Karpas-422 (cell line): ENCODE measurements at regions not wholly inside any gene's neighbourhood (a gene's known extent, or its start where the extent isn't known, plus 50 kb on each side); places are given as distances from the start of the nearest gene placed in this dataset.
"Not testable (repeated sequence)": the region's sequence is repeated elsewhere in the genome, so short reads cannot be mapped to it uniquely, and the experiment has no call there.

ENCODE experiments used
- DNase-seq: peaks from one replicate; pipeline ENCODE4 v3.0.0-alpha.2; 2015
- H2AFZ ChIP-seq: fragments of 200-600 bp; sonication (generic); 2 replicates; pipeline ENCODE4 v1.6.1; 2014; ENCODE audit warnings: antibody characterized with exemption, low read length, mixed read lengths
- H3K27ac ChIP-seq: fragments of 200-600 bp; sonication (generic); 2 replicates; pipeline ENCODE4 v1.5.1; 2014; ENCODE audit warnings: mild to moderate bottlenecking, low read length, moderate library complexity
- H3K27me3 ChIP-seq: fragments of 200-600 bp; sonication (generic); 2 replicates; pipeline ENCODE4 v1.6.1; 2014; ENCODE audit warnings: low read length, mixed read lengths
- H3K36me3 ChIP-seq: fragments of 200-600 bp; sonication (generic); 2 replicates; pipeline ENCODE4 v1.6.1; 2014; ENCODE audit warnings: low read length, mixed read lengths; ENCODE audit not compliant: insufficient read depth
- H3K4me1 ChIP-seq: fragments of 200-600 bp; sonication (generic); 2 replicates; pipeline ENCODE4 v1.6.1; 2014; ENCODE audit warnings: mild to moderate bottlenecking, low read length, mixed read lengths
- H3K4me2 ChIP-seq: fragments of 200-600 bp; sonication (generic); 2 replicates; pipeline ENCODE4 v1.6.1; 2014; ENCODE audit warnings: low read length, low read depth, mild to moderate bottlenecking; ENCODE audit not compliant: poor library complexity, severe bottlenecking
- H3K4me3 ChIP-seq: fragments of 200-600 bp; sonication (generic); 2 replicates; pipeline ENCODE4 v1.5.1; 2014; ENCODE audit warnings: mild to moderate bottlenecking, antibody characterized with exemption, low read length, mixed read lengths
- H3K79me2 ChIP-seq: fragments of 200-600 bp; sonication (generic); 2 replicates; pipeline ENCODE4 v1.6.1; 2014; ENCODE audit warnings: mild to moderate bottlenecking, low read length, mixed read lengths
- H3K9ac ChIP-seq: fragments of 200-600 bp; sonication (generic); 2 replicates; pipeline ENCODE4 v1.6.0; 2014; ENCODE audit warnings: low read length
- H3K9me2 ChIP-seq: fragments of 200-600 bp; sonication (generic), shearing (Covaris generic); replicated peaks from 2 replicates; pipeline ENCODE4 v1.6.0; 2014; ENCODE audit warnings: mild to moderate bottlenecking, low read length, moderate library complexity; ENCODE audit not compliant: insufficient read depth
- H3K9me3 ChIP-seq: fragments of 300-700, 200-600 bp; sonication (generic); 2 replicates; pipeline ENCODE4 v1.6.1; 2014; ENCODE audit warnings: low read length, mixed read lengths
- H4K20me1 ChIP-seq: fragments of 200-600 bp; sonication (generic); 2 replicates; pipeline ENCODE4 v1.6.1; 2014; ENCODE audit warnings: mild to moderate bottlenecking, antibody characterized with exemption, low read length, low read depth; ENCODE audit not compliant: insufficient read depth

- not testable (repeated sequence) for H3K4me1 ChIP-seq, H3K79me2 ChIP-seq, H3K4me3 ChIP-seq, H3K27ac ChIP-seq, H3K9me3 ChIP-seq, H2AFZ ChIP-seq, H3K27me3 ChIP-seq, H3K9ac ChIP-seq, H3K36me3 ChIP-seq, H3K9me2 ChIP-seq, H3K4me2 ChIP-seq, DNase-seq, H4K20me1 ChIP-seq
Measured at GRCh38 chr2:111256628-111257027, 135.9 kb downstream of the BCL2L11 start.

GRCh38 chr2:111257607-111258006, 136.9 kb downstream of the BCL2L11 start:
- H3K79me2 ChIP-seq, H3K36me3 ChIP-seq, H2AFZ ChIP-seq, H3K9ac ChIP-seq, H3K9me3 ChIP-seq, H3K4me2 ChIP-seq, H3K4me3 ChIP-seq, H4K20me1 ChIP-seq, H3K27me3 ChIP-seq, H3K27ac ChIP-seq, H3K4me1 ChIP-seq, DNase-seq, H3K9me2 ChIP-seq: not testable (repeated sequence)

GRCh38 chr2:111258318-111258717, 137.6 kb downstream of the BCL2L11 start:
- H3K9ac ChIP-seq, H3K4me1 ChIP-seq, H3K36me3 ChIP-seq, DNase-seq, H3K9me2 ChIP-seq, H3K27ac ChIP-seq, H2AFZ ChIP-seq, H3K27me3 ChIP-seq, H3K79me2 ChIP-seq, H3K4me2 ChIP-seq, H3K4me3 ChIP-seq, H4K20me1 ChIP-seq, H3K9me3 ChIP-seq: not testable (repeated sequence)

GRCh38 chr2:111262627-111263379, 142.1 kb downstream of the BCL2L11 start:
- not testable (repeated sequence) for H2AFZ ChIP-seq, H3K27me3 ChIP-seq, DNase-seq, H3K9me3 ChIP-seq, H3K36me3 ChIP-seq, H3K79me2 ChIP-seq, H3K4me2 ChIP-seq, H3K4me1 ChIP-seq, H4K20me1 ChIP-seq, H3K9ac ChIP-seq, H3K4me3 ChIP-seq, H3K9me2 ChIP-seq
- peak overlapping the region; percentile 34; the same call in 1 of the 2 replicates for H3K27ac ChIP-seq

- H3K9me2 ChIP-seq: not testable (repeated sequence)
Measured at GRCh38 chr2:111263380-111264017, 142.8 kb downstream of the BCL2L11 start.

GRCh38 chr2:111264956-111265355, 144.2 kb downstream of the BCL2L11 start:
- H3K27me3 ChIP-seq, H3K79me2 ChIP-seq, H3K9me3 ChIP-seq, H3K4me2 ChIP-seq, H4K20me1 ChIP-seq, H3K27ac ChIP-seq, DNase-seq, H3K4me1 ChIP-seq, H2AFZ ChIP-seq, H3K36me3 ChIP-seq, H3K9me2 ChIP-seq, H3K9ac ChIP-seq, H3K4me3 ChIP-seq: not testable (repeated sequence)

More at GRCh38 chr2:111263380-111264017, 142.8 kb downstream of the BCL2L11 start:
- H3K4me2 ChIP-seq, H3K36me3 ChIP-seq, H4K20me1 ChIP-seq, H3K79me2 ChIP-seq, H3K9ac ChIP-seq, H3K4me1 ChIP-seq, H3K4me3 ChIP-seq, H3K27me3 ChIP-seq, H3K27ac ChIP-seq, DNase-seq, H3K9me3 ChIP-seq, H2AFZ ChIP-seq: not testable (repeated sequence)

- not testable (repeated sequence) for H3K4me1 ChIP-seq, H3K4me2 ChIP-seq, H4K20me1 ChIP-seq, H3K4me3 ChIP-seq, H3K9me3 ChIP-seq, H3K79me2 ChIP-seq, H3K27ac ChIP-seq, H3K36me3 ChIP-seq, DNase-seq, H3K27me3 ChIP-seq, H3K9ac ChIP-seq, H3K9me2 ChIP-seq, H2AFZ ChIP-seq
Measured at GRCh38 chr2:111266556-111266955, 145.8 kb downstream of the BCL2L11 start.

GRCh38 chr2:111267038-111267437, 146.3 kb downstream of the BCL2L11 start:
- H4K20me1 ChIP-seq, H3K9ac ChIP-seq, H2AFZ ChIP-seq, DNase-seq, H3K79me2 ChIP-seq, H3K27ac ChIP-seq, H3K9me2 ChIP-seq, H3K4me1 ChIP-seq, H3K4me2 ChIP-seq, H3K9me3 ChIP-seq, H3K27me3 ChIP-seq, H3K4me3 ChIP-seq, H3K36me3 ChIP-seq: not testable (repeated sequence)
